ENCODE measurements at regions not wholly inside any gene's neighbourhood (a gene's known extent, or its start where the extent isn't known, plus 50 kb on each side); places are given as distances from the start of the nearest gene placed in this dataset.

DNA sequence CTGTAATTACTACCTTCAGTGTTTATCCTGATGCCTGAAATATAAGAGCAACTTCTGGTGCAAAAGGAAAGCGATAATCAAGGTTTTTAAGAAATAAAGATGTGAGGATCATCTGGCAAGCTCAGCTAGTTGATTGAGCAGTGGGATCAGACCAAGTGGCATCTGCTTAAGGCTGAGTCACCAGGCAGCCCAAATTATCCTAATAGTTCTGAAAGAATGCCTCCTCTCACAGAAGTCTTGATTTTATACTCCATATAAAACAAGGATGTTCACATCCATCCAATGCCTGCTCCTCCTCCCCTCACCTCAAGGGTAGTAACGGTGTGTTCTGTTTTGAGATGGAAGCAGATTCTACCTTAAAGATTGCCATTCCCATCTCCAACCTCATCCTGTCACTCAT, 134.5 kb upstream of the RASGEF1B start:
- H3K9me3 ChIP-seq = peaks cover 4% of the 10 kb centered on the region; the same call in 1 of the 2 replicates
- H4K20me1 ChIP-seq = no peaks in the 10 kb centered on the region
- H3K4me2 ChIP-seq = peak overlapping the region; percentile 63; the same call in 1 of the 2 replicates
- no peak overlapping the region for H3K4me3 ChIP-seq
- no peak for TF ChIP-seq Cebpa-rat (IDR thresholded peaks at IDR 0.05)
- H3K4me1 ChIP-seq = peaks cover 38% of the 10 kb centered on the region
- H3K27ac ChIP-seq = 0 out of 2 replicates have a peak overlapping the region, but pooled peaks have one; percentile 33
- no peaks in the 10 kb centered on the region for H3K36me3 ChIP-seq
- no peak overlapping the region for H3K9ac ChIP-seq
- no peaks in the 10 kb centered on the region for H3K27me3 ChIP-seq

DNA sequence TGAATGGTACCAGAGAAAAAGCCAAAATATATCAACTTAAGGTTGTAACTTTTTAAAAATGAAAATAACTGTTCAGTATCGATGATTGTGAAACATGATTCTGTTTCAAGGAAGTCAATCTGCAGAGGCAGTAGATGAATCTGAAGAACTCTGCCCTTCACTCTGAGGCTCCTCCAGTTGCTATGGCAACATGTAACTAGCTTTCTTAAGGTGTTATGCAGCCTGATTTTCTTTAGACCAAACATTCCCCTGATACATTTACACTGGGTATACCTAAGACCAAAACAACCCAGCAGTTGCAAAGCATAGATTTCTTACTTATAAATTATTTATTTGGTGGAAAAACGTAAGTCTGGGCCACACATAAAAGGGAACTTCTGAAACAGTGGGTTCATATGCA, 133.6 kb upstream of the RASGEF1B start:
- no peak for TF ChIP-seq Cebpa-rat (IDR thresholded peaks at IDR 0.05)
- H4K20me1 ChIP-seq = no peaks in the 10 kb centered on the region
- H3K4me3 ChIP-seq = no peak overlapping the region
- peaks cover 2% of the 10 kb centered on the region; the same call in 1 of the 2 replicates for H3K9me3 ChIP-seq
- H3K27me3 ChIP-seq = no peaks in the 10 kb centered on the region
- no peak overlapping the region for H3K27ac ChIP-seq
- H3K36me3 ChIP-seq = no peaks in the 10 kb centered on the region
- H3K4me1 ChIP-seq = peaks cover 35% of the 10 kb centered on the region
- no peak overlapping the region for H3K9ac ChIP-seq
- H3K4me2 ChIP-seq = no peak overlapping the region

DNA sequence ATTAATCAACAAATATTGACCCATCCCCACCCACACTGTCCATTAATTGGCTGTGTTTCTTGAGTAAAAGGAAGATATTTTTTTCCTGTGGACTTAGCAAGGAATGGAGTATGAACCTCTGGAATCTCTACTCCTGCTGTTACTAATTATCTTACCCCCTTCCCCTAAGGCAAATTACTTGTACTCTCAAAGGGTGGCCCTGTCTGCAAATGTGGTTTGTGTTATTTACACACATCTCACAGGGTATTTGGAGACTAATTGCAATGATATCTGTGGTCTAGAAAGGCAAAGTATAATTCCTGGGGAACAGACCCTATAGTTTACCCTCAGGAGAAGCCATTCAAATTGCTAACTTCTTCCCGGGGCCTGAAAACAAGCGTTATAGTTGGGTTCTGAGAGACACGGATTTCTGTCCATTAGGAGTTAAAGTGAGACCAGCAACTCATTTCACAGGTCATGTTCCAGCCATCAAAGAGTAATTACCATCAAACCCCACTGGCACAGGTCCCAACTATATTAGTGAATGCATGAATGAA, 133.0 kb upstream of the RASGEF1B start:
- no peak overlapping the region for H3K4me2 ChIP-seq
- H3K27ac ChIP-seq = no peak overlapping the region
- TF ChIP-seq Cebpa-rat (IDR thresholded peaks at IDR 0.05) = no peak
- H3K9me3 ChIP-seq = no peaks in the 10 kb centered on the region
- H3K4me1 ChIP-seq = peaks cover 30% of the 10 kb centered on the region
- no peaks in the 10 kb centered on the region for H3K36me3 ChIP-seq
- H3K27me3 ChIP-seq = no peaks in the 10 kb centered on the region
- no peak overlapping the region for H3K4me3 ChIP-seq
- H3K9ac ChIP-seq = no peak overlapping the region
- no peaks in the 10 kb centered on the region for H4K20me1 ChIP-seq

DNA sequence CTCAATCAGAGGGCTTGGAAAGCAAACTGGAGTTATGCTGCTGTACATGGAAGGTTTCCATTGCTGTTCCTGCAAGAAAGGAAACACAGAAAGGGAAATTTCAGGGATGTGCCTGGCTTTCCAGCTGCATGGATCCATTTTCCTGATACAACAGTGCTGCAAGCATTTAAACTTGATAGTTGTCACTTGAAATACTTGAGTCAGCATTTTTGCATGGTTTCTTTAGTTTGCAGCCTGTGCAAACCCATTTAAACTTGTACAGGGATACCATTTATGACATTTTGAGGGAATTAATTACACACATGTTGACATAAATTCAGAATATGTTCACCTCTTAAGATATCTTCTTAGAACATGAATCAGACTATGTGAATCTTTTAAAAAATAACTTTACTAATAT, 131.1 kb upstream of the RASGEF1B start:
- Histone ChIP-seq H3K4me3 (no peak overlapping the region), H3K36me3 (no peaks in the 10 kb centered on the region), H4K20me1 (no peaks in the 10 kb centered on the region), H3K9ac (no peak overlapping the region), H3K9me3 (peaks cover 10% of the 10 kb centered on the region; the same call in 1 of the 2 replicates), H3K4me2 (no peak overlapping the region), H3K4me1 (peaks cover 18% of the 10 kb centered on the region), H3K27me3 (no peaks in the 10 kb centered on the region), H3K27ac (no peak overlapping the region)
- TF ChIP-seq Cebpa-rat (IDR thresholded peaks at IDR 0.05) = no peak

DNA sequence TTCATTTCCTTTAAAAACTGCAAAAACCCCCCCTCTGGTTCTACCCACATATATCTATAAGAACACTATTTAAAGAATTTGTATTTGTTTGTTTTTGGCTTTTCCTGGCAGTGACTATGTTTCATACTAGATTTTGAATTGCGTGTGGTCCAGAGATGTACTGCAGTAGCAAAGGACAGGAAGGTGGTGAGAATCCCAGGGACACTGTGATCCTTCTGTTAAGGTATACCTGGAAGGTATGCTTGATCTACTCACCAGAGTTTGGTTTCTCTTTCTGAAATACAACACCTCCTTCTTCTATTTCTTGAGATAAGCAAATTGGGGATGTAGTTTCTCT, 129.6 kb upstream of the RASGEF1B start:
- Histone ChIP-seq H4K20me1 (no peaks in the 10 kb centered on the region), H3K4me2 (no peak overlapping the region), H3K27me3 (no peaks in the 10 kb centered on the region), H3K9me3 (peaks cover 12% of the 10 kb centered on the region; the same call in 1 of the 2 replicates), H3K4me3 (no peak overlapping the region), H3K9ac (no peak overlapping the region), H3K36me3 (no peaks in the 10 kb centered on the region), H3K27ac (no peak overlapping the region), H3K4me1 (peaks cover 3% of the 10 kb centered on the region)
- no peak for TF ChIP-seq Cebpa-rat (IDR thresholded peaks at IDR 0.05)

DNA sequence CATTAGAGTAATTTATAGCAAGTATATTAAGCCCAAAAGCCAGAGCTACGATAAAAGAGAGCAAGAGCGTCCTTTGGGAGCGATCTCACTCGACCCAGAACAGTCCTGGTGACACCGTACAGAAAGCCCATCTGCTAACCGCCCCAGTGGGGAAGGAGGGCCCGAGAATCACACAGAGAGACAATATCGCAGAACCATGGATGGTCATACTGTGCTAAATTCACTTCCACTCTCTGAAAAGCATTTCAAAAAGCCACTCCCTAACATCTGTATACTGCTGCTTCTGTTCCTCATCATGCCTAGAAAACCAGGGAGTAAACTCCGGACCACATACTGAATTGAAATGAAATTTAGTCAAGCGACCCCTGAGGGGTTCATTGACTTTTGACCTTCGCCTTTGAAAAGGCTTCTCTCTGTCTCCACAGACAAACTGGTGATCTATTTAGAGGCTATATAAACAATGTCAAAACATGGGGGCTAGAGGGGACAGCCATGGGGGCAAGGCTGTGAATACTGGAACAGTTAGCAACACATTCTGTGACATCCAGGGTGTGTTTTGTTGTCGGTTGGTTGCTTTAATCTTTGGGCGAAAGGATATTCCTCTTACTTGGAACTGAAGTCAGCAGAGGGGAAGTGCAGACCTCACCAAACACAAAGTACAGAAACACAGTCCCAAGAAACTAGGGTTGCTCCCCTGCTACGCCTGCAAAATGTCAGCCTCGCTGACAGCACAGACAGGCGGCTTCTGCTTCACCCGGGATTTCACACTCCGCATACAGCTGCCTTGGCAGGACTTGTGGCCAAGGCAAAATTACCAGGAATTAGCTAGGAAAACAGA, 129.0 kb upstream of the RASGEF1B start:
- H4K20me1 ChIP-seq = no peaks in the 10 kb centered on the region

DNA sequence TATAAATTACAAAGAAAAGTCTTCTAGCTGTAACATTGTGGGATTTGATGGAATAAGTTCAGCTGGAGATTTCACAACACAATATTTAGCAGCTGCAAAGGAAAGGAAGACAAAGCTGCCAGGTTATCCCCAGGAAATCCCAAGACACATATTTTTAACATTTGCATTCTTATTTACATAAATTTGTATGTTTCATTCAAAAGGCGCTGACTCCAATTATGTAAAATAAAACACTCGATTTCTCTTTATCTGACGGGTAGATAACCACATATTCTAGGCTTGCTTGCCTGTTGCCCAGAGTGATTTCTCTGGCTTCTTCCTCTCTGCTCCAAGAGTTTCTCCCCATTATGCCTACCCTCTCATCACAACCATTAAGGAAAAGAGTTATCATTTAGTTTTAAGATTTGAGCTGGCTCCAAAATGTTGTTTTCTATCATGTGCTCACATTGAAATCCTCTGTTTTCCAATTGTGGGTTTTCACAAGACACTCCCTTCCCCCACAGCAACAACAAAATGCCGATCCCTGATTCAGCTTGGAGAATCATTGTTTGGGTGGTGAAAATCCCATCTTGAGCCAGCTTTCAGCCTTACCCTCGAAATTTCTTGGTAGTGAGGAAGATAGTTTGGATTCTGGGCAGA, 128.2 kb upstream of the RASGEF1B start:
- no peaks in the 10 kb centered on the region for H3K27me3 ChIP-seq
- no peak for TF ChIP-seq Cebpa-rat (IDR thresholded peaks at IDR 0.05)
- H3K9me3 ChIP-seq = peaks cover 12% of the 10 kb centered on the region; the same call in 1 of the 2 replicates
- no peak overlapping the region for H3K4me2 ChIP-seq
- no peak overlapping the region for H3K9ac ChIP-seq
- no peak overlapping the region for H3K4me3 ChIP-seq
- no peak overlapping the region for H3K27ac ChIP-seq
- no peaks in the 10 kb centered on the region for H3K4me1 ChIP-seq
- no peaks in the 10 kb centered on the region for H3K36me3 ChIP-seq
- no peaks in the 10 kb centered on the region for H4K20me1 ChIP-seq

More for the DNA sequence above, 129.0 kb upstream of the RASGEF1B start:
- TF ChIP-seq Cebpa-rat (IDR thresholded peaks at IDR 0.05) = no peak
- no peaks in the 10 kb centered on the region for H3K4me1 ChIP-seq
- no peaks in the 10 kb centered on the region for H3K36me3 ChIP-seq
- no peak overlapping the region for H3K4me2 ChIP-seq
- no peak overlapping the region for H3K9ac ChIP-seq
- H3K9me3 ChIP-seq = peaks cover 12% of the 10 kb centered on the region; the same call in 1 of the 2 replicates
- H3K27ac ChIP-seq = no peak overlapping the region
- no peaks in the 10 kb centered on the region for H3K27me3 ChIP-seq
- H3K4me3 ChIP-seq = no peak overlapping the region

DNA sequence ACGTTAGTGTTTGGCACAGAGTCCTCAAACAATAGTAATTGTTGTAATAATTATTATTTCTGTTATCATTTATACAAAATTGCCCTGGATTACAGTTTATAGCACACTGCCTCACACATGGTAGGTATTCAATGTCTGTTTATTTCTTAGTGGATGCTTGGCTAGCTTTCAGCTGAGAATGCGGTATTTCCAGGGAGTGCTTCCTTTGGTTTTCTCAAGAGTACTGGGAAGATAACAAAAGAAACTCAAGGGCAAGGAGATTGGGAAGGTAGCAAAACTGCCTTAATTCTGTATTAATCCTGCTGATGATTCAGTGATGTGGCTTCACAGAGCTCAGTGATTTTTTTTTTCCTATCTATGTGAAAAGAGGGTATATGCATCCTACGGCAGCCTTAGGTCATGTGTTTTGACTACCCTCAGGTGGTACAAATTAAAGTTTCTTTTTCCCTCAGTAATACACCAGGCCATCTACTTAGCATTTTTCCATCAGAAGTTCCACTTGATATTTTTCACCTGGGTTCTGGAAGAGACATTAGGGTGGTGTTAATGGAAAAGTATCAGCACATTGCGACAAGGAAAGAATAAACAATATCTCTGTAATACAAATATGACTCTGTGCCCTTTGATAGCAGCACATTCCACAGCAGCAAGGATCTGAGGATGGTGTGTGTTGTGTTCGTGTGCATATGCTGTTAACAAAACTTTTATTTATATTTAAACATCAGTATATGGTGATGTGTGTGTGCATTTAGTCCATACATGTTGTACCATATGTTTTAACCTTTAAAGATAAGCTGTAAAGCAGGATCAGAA, 124.3 kb upstream of the RASGEF1B start:
- H3K27me3 ChIP-seq = no peaks in the 10 kb centered on the region
- no peaks in the 10 kb centered on the region for H4K20me1 ChIP-seq
- H3K9ac ChIP-seq = no peak overlapping the region

DNA sequence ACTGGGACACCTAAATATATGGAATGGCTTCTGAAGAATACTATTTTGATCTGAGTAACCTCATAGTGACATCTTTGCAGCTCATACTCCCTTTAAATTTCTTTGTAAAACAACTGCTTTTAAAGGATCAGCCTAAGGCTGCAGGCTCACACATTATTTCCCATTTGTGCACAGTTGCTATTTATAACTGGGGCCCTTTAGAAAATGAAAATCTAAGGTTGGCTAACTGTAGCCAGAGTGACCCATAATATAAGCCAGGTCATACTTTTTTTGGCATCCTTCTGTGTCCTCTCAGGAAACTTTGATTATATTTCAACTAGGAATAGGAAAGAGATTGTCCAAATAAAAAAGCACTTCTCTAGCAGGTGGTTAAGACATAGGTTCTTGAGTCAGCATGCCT, 123.6 kb upstream of the RASGEF1B start:
- Histone ChIP-seq H3K36me3 (no peaks in the 10 kb centered on the region), H4K20me1 (no peaks in the 10 kb centered on the region), H3K27ac (no peak overlapping the region), H3K4me1 (no peaks in the 10 kb centered on the region), H3K27me3 (no peaks in the 10 kb centered on the region), H3K4me3 (no peak overlapping the region), H3K9ac (no peak overlapping the region), H3K9me3 (peaks cover 12% of the 10 kb centered on the region; the same call in 1 of the 2 replicates), H3K4me2 (no peak overlapping the region)
- TF ChIP-seq Cebpa-rat (IDR thresholded peaks at IDR 0.05) = no peak

More for the DNA sequence above, 124.3 kb upstream of the RASGEF1B start:
- no peaks in the 10 kb centered on the region for H3K36me3 ChIP-seq
- no peak overlapping the region for H3K4me3 ChIP-seq
- no peak for TF ChIP-seq Cebpa-rat (IDR thresholded peaks at IDR 0.05)
- H3K4me2 ChIP-seq = no peak overlapping the region
- H3K27ac ChIP-seq = no peak overlapping the region
- peaks cover 12% of the 10 kb centered on the region; the same call in 1 of the 2 replicates for H3K9me3 ChIP-seq
- no peaks in the 10 kb centered on the region for H3K4me1 ChIP-seq

All from BLaER1 (cell line).